ENCODE measurements at regions not wholly inside any gene's neighbourhood (a gene's known extent, or its start where the extent isn't known, plus 50 kb on each side); places are given as distances from the start of the nearest gene placed in this dataset.
"Not testable (repeated sequence)": the region's sequence is repeated elsewhere in the genome, so short reads cannot be mapped to it uniquely, and the experiment has no call there.

DNA sequence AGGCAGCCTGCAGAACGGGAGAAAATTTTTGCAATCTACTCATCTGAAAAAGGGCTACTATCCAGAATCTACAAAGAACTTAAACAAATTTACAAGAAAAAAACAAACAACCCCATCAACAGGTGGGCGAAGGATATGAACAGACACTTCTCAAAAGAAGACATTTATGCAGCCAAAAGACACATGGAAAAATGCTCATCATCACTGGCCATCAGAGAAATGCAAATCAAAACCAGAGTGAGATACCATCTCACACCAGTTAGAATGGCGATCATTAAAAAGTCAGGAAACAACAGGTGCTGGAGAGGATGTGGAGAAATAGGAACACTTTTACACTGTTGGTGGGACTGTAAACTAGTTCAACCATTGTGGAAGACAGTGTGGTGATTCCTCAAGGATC lies 113.7 kb upstream of the FBXL17 start:
- H3K27me3 Mint-ChIP-seq, H3K4me3 Mint-ChIP-seq, H3K27ac Mint-ChIP-seq, H3K4me1 Mint-ChIP-seq, H3K36me3 Mint-ChIP-seq, H3K9me3 Mint-ChIP-seq: not testable (repeated sequence)

DNA sequence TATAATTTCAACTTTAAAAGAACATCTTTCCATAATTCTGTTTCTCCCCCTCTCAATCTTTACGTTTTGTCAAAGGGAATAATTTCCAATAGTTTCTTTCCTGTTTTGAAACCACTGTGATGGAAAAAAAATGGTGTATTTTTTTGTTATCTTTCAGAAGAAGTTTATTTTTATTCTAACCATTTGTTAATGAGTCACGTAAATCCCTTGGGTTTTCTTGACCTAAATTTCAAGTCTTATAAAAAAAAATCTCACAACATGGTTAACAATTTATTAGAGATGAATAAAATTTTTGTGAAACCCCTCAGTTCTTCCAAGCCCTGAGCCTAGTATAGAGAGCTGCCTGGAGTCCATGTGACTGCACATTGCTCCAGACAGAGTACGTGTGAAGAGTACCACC lies 106.1 kb upstream of the FBXL17 start:
- no peaks in the 10 kb centered on the region for H3K36me3 Mint-ChIP-seq
- H3K4me1 Mint-ChIP-seq = no peaks in the 10 kb centered on the region
- no peaks in the 10 kb centered on the region for H3K9me3 Mint-ChIP-seq
- H3K4me3 Mint-ChIP-seq = no peak overlapping the region
- peaks cover 25% of the 10 kb centered on the region for H3K27me3 Mint-ChIP-seq
- no peak overlapping the region for H3K27ac Mint-ChIP-seq

DNA sequence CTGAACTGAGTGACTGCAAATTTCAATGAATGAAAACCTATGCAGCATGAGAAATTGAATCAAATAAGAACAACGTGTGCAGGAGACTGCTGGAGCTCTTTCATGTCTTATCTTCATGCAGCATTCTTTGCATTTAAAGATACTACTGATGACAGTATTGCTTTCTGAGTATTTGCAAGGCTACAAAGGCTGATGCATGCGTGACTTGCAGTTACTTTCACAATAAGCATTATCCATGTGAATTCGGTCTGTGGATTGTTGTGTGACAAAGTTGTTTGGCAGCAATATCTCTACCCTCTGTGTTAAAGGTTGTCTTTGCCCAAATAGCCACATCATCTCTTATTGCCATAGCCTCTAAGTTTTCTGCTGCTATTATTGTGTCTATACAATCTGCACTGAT lies 102.1 kb upstream of the FBXL17 start:
- Mint-ChIP-seq H3K4me1 (no peaks in the 10 kb centered on the region), H3K36me3 (no peaks in the 10 kb centered on the region), H3K27me3 (peaks cover 20% of the 10 kb centered on the region), H3K4me3 (no peak overlapping the region), H3K27ac (no peak overlapping the region), H3K9me3 (no peaks in the 10 kb centered on the region)

DNA sequence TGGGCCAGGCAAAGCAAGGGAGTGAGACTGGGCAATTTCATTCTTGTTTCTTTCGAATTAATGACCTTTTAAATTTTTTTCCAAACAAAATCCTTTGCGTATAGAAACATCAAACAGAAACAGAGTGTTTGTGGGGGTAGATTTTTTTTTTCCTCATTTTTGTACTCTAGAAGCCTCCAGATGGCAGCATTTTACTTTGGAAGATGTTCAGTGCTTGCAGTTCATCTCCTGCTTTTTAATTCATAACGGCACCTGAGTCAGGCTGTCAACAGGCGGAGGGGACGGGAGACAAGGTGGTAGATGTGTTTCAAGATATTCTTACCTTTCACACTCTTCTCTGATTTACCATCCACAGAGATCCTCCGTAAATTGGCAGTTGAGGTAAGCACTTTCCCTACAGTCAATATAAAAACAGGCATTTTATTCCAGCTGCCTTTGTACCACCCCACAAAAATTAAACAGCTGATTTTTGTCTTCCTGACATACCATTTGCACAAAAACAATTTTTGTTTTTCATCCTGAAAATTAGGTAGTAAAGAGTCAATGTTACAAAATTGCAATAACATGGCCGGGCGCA lies 99.5 kb upstream of the FBXL17 start:
- H3K4me3 Mint-ChIP-seq = no peak overlapping the region
- no peaks in the 10 kb centered on the region for H3K9me3 Mint-ChIP-seq
- H3K27ac Mint-ChIP-seq = no peak overlapping the region
- no peaks in the 10 kb centered on the region for H3K4me1 Mint-ChIP-seq
- H3K27me3 Mint-ChIP-seq = peaks cover 7% of the 10 kb centered on the region
- no peaks in the 10 kb centered on the region for H3K36me3 Mint-ChIP-seq

DNA sequence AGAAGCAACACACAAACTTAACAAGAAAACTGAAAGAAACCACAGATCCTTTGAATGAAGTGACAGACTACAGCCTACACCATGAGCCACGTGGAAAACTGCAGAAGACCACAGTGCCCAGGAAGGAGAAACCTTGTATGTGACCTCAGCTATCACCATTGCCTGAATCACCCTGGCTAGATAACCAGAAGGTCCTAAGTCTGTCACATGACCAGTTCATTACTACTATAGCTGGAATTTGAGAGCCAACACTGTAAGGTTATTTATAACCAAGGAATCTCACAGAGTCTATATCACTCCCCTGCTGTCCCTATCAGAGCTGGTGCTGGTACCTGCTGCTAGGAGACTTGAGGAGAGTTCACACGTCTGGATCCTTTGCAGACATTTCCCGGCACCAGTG lies 90.3 kb upstream of the FBXL17 start:
- Mint-ChIP-seq H3K9me3 (no peaks in the 10 kb centered on the region), H3K4me3 (no peak overlapping the region), H3K27me3 (peaks cover 9% of the 10 kb centered on the region), H3K4me1 (no peaks in the 10 kb centered on the region), H3K36me3 (no peaks in the 10 kb centered on the region), H3K27ac (no peak overlapping the region)

DNA sequence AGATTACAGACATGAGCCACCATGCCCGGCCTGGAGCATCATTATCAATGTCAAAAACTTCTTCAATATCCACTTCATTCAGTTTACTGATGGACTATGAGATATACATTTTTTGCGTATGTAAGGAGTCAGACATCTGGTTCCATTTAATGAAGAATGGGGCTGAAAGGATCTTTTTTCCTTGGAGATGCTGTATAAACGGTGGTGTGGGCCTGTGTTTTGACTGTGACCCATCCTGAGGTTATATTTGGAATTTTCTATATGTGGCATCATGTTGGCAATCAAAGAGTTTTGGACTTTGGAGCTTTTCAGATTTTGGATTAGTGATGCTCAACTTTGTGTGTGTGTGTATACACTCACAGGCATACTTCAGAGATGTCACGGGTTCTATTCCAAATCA lies 85.7 kb upstream of the FBXL17 start:
- no peak overlapping the region for H3K4me3 Mint-ChIP-seq
- H3K36me3 Mint-ChIP-seq = no peaks in the 10 kb centered on the region
- H3K27me3 Mint-ChIP-seq = peaks cover 6% of the 10 kb centered on the region
- no peaks in the 10 kb centered on the region for H3K4me1 Mint-ChIP-seq
- H3K9me3 Mint-ChIP-seq = no peaks in the 10 kb centered on the region
- H3K27ac Mint-ChIP-seq = no peak overlapping the region

DNA sequence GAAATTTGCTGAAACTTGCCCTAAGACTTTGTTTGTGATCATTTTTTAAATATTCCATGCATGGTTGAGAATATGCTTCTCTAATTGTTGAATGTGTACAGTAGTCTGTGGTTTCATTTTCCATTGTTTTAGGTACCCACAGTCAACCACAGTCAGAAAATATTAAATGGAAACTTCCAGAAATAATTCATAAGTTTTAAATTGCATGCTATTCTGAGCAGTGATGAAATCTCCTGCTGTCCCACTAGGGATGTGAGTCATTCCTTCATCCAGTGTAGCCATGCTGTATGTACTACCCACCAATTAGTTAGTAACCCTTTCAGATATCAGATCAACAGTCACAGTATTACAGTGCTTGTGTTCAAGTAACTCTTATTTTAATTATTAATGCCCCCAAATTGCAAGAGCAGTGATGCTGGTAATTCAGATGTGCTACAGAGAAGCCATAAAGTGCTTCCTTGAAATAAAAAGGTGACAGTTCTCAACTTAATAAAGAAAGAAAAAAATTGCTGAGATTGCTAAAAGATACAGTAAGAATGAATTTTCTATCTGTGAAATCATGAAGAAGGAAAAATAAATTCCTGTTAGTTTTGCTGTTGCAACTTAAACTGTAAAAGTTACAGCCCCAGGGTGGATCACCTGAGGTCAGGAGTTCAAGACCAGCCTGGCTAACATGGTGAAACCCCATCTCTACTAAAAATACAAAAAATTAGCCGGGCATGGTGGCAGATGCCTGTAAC lies 79.9 kb upstream of the FBXL17 start:
- no peaks in the 10 kb centered on the region for H3K9me3 Mint-ChIP-seq
- no peak overlapping the region for H3K27ac Mint-ChIP-seq
- no peak overlapping the region for H3K4me3 Mint-ChIP-seq
- no peaks in the 10 kb centered on the region for H3K36me3 Mint-ChIP-seq
- peaks cover 14% of the 10 kb centered on the region for H3K27me3 Mint-ChIP-seq
- H3K4me1 Mint-ChIP-seq = no peaks in the 10 kb centered on the region

DNA sequence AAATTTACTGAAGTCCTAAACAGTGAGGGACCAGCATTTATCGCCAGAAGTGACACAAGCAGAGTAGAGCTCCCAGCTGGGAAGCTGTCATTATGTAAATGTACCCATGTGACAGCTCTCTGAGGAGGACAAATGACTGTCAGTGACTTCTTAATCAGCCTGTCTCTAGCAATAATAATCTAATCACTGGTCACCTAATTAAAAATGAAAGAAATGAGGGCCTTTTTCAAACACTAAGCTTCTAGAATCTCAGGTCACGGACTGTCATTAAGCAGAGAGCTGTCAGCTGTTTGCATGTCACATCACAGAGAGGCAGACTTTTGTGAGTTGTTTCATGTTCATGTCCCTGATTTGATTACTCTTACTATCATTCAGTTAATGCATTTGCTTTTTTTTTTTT lies 77.9 kb upstream of the FBXL17 start:
- H3K9me3 Mint-ChIP-seq = no peaks in the 10 kb centered on the region
- H3K27me3 Mint-ChIP-seq = peaks cover 12% of the 10 kb centered on the region
- H3K36me3 Mint-ChIP-seq = peaks cover 4% of the 10 kb centered on the region
- no peak overlapping the region for H3K27ac Mint-ChIP-seq
- H3K4me1 Mint-ChIP-seq = no peaks in the 10 kb centered on the region
- no peak overlapping the region for H3K4me3 Mint-ChIP-seq

DNA sequence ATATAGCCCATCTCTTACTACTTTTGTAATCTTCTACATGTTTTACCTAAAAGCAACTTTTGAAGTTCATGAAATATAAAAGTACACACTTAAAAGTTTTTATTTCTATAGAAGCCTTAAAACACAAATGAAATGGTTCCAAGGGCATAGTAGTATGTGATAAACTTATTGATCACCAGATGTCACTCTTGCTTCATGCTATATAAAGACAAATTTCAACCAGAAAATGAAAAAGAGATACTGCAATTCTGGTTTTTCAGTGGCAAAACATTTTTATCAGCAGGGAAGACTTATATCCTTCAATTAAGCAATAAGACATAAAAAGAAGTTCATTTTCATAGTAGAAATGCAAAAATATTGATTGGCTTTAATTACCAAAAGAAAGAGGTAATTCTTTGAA lies 69.4 kb upstream of the FBXL17 start:
- Mint-ChIP-seq H3K4me1 (no peaks in the 10 kb centered on the region), H3K27me3 (peaks cover 5% of the 10 kb centered on the region), H3K36me3 (peaks cover 4% of the 10 kb centered on the region), H3K27ac (no peak overlapping the region), H3K9me3 (no peaks in the 10 kb centered on the region), H3K4me3 (no peak overlapping the region)

DNA sequence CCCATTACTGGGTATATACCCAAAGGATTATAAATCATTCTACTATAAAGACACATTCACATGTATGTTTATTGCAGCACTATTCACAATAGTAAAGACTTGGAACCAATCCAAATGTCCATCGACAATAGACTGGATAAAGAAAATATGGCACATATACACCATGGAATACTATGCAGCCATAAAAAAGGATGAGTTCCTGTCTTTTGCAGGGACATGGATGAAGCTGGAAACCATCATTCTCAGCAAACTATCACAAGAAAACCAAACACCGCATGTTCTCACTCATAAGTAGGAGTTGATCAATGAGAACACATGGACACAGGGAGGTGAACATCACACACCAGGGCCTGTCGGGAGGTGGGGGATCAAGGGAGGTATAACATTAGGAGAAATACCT lies 62.2 kb upstream of the FBXL17 start:
- not testable (repeated sequence) for H3K27me3 Mint-ChIP-seq, H3K4me3 Mint-ChIP-seq, H3K36me3 Mint-ChIP-seq, H3K27ac Mint-ChIP-seq, H3K4me1 Mint-ChIP-seq, H3K9me3 Mint-ChIP-seq

DNA sequence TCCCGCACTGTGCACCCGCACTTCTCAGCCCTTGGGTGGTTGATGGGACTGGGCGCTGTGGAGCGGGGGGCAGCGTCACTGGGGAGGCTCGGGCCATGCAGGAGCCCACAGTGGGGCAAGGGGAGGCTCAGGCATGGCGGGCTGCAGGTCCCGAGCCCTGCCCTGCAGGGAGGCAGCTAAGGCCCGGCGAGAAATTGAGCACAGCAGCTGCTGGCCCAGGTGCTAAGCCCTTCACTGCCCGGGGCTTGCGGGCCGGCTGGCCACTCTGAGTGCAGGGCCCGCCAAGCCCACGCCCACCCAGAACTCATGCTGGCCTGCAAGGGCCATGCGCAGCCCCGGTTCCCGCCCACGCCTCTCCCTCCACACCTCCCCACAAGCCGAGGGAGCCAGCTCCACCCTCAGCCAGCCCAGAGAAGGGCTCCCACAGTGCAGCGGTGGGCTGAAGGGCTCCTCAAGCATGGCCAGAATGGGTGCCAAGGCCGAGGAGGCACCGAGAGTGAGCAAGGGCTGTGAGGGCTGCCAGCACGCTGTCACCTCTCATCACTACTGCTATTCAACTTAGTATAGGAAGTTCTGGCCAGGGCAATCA lies 60.3 kb upstream of the FBXL17 start:
- not testable (repeated sequence) for H3K9me3 Mint-ChIP-seq, H3K27ac Mint-ChIP-seq, H3K4me1 Mint-ChIP-seq

DNA sequence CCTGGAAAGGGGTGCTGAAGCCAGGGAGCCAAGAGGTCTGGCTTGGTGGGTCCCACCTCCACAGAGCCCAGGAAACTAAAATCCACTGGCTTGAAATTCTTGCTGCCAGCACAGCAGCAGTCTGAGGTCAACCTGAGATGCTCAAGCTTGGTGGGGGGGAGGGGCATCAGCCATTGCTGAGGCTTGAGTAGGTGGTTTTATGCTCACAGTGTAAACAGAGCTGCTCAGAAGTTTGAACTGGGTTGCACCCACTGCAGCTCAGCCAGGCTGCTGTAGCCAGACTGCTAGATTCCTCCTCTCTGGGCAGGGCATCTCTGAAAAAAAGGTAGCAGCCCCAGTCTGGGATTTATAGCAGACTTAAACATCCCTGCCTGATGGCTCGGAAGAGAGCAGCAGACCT lies 55.5 kb upstream of the FBXL17 start:
- Mint-ChIP-seq H3K27ac (no peak overlapping the region), H3K4me1 (no peaks in the 10 kb centered on the region), H3K36me3 (no peaks in the 10 kb centered on the region), H3K9me3 (no peaks in the 10 kb centered on the region), H3K27me3 (no peaks in the 10 kb centered on the region), H3K4me3 (no peak overlapping the region)

More for the DNA sequence above, 60.3 kb upstream of the FBXL17 start:
- not testable (repeated sequence) for H3K27me3 Mint-ChIP-seq, H3K4me3 Mint-ChIP-seq, H3K36me3 Mint-ChIP-seq

DNA sequence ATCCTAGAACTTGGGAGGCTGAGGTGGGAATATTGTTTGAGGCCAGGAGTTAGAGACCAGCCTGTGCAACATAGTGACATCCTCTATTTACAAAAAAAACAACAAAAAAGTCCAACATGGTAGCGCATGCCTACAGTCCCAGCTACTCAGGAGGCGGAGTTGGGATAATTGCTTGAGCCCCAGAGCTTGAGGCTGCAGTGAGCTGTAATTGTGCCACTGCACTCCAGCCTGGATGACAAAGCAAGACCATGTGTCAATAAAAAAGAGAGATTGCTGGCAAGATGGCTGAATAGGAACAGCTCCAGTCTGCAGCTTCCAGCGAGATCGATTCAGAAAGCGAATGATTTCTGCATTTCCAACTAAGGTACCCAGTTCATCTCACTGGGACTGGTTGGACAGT lies 54.8 kb upstream of the FBXL17 start:
- no peaks in the 10 kb centered on the region for H3K9me3 Mint-ChIP-seq
- H3K27me3 Mint-ChIP-seq = no peaks in the 10 kb centered on the region
- no peak overlapping the region for H3K4me3 Mint-ChIP-seq
- H3K36me3 Mint-ChIP-seq = no peaks in the 10 kb centered on the region
- H3K4me1 Mint-ChIP-seq = no peaks in the 10 kb centered on the region
- no peak overlapping the region for H3K27ac Mint-ChIP-seq

DNA sequence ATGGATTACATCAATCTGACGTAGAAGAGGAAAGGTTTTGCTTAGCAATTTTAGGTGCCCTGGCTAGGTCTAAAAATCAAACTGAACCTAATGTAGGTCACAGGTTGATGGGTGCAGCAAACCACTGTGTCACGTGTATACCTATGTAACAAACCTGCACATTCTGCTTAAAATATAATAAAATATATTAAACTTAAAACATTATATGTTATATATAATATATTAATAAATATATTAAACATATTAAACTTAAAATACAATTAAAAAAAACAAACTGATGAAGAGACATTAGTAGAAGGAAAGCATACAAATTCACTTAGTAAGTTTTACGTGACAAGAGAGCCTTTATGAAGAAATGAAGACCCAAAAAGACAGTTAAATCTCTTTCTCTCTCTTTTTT lies 51.7 kb upstream of the FBXL17 start:
- Mint-ChIP-seq H3K9me3 (no peaks in the 10 kb centered on the region), H3K27me3 (peaks cover 2% of the 10 kb centered on the region), H3K27ac (no peak overlapping the region), H3K4me1 (no peaks in the 10 kb centered on the region), H3K36me3 (no peaks in the 10 kb centered on the region), H3K4me3 (no peak overlapping the region)

DNA sequence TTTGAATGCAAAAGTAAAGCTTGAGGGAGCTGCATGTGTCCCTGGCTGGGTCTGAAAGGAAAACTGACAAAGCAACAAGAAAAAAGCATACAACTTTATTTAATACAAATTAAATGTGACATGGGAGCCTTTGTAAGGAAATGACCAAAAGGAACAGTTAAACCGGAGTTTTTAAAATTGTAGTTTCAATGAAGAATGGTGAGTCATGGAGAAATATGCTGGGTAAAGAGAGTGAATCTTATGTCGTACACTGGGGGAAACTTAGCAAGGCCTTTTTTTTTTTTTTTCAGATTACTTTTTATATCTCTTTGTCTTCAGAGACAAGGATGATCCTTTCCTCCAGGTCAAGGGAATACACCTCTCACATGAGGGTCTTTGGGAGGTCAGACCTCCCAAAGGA lies 50.1 kb upstream of the FBXL17 start:
- Mint-ChIP-seq H3K27me3 (peaks cover 8% of the 10 kb centered on the region), H3K4me3 (no peak overlapping the region), H3K36me3 (no peaks in the 10 kb centered on the region), H3K9me3 (no peaks in the 10 kb centered on the region), H3K27ac (no peak overlapping the region), H3K4me1 (no peaks in the 10 kb centered on the region)
